Right lobe of liver (tissue), 6 donors: ENCODE measurements at regions not wholly inside any gene's neighbourhood (a gene's known extent, or its start where the extent isn't known, plus 50 kb on each side); places are given as distances from the start of the nearest gene placed in this dataset.

Experiments
- ATAC-seq, 4 donors: fragments of 200-7000 bp; cut with Tn5 transposase; one replicate each; pipeline ENCODE4 v1.9.1; 2020; ENCODE audit warnings: mild to moderate bottlenecking in 4 of 4, moderate library complexity in 4 of 4
- DNase-seq, 3 donors: peaks; one replicate each; pipeline ENCODE4 v3.0.0-alpha.2; 2020
- H3K27ac ChIP-seq, 3 donors: fragments of 200-600 bp; one replicate each; pipeline ENCODE4 v1.8.0; 2022
- H3K27me3 ChIP-seq, 2 donors: fragments of 200-600 bp; one replicate each; pipeline ENCODE4 v1.8.0; 2022
- H3K36me3 ChIP-seq, 4 donors: fragments of 200-600 bp; sonication (generic) in 1 of 4; one replicate each; pipeline versions ENCODE4 v1.5.1 to v1.8.0; 2017 to 2022; ENCODE audit warnings: control low read depth in 1 of 4
- H3K4me1 ChIP-seq, 4 donors: fragments of 200-600 bp; sonication (generic) in 1 of 4; one replicate each; pipeline versions ENCODE4 v1.5.1 to v1.8.0; 2017 to 2022; ENCODE audit warnings: control low read depth in 1 of 4
- H3K4me3 ChIP-seq, 3 donors: fragments of 200-600 bp; one replicate each; pipeline ENCODE4 v1.8.0; 2022
- H3K9me3 ChIP-seq, 4 donors: fragments of 200-600 bp; sonication (generic) in 1 of 4; one replicate each; pipeline versions ENCODE4 v1.5.1 to v1.8.0; 2017 to 2022; ENCODE audit warnings: control low read depth in 1 of 4
- CTCF ChIP-seq, 4 donors: fragments of 200-600 bp in 3 of 4; fragments of 450-650 bp in 1 of 4; IDR thresholded peaks; one replicate each; pipeline versions ENCODE4 v1.5.1 to v1.8.0; 2016 to 2022; ENCODE audit warnings: antibody characterized with exemption in 4 of 4, mild to moderate bottlenecking in 2 of 4
- POLR2A ChIP-seq: fragments of 450-650 bp; IDR thresholded peaks from one replicate; pipeline ENCODE4 v1.6.1; 2017; ENCODE audit warnings: antibody characterized with exemption, mild to moderate bottlenecking
- WGBS: methylation state at CpG from one replicate; pipeline ENCODE4 v1.1.6; 2018; ENCODE audit warnings: low coverage, low lambda C conversion rate; ENCODE audit not compliant: insufficient coverage; ENCODE audit errors: missing lambda C conversion rate; 5-methylcytosine and 5-hydroxymethylcytosine counted together
- intact Hi-C, 2 donors: fragments of 100-400 bp; cut with DNase I; formaldehyde crosslinking; loops; one replicate each; pipeline versions ENCODE4 v1.11.2 to v1.14.1; 2022
- donor health status: DM: no; HTN: yes; CAD: no.
- donor health status: DM: no; HTN: no; CAD: no.
- donor health status: DM: no; HTN: no; CAD: no.
- donor health status: DM: no; HTN: yes; CAD: no.
- donor health status: DM: no; HTN: yes; CAD: no.

- TF ChIP-seq POLR2A: no peak
- TF ChIP-seq CTCF (IDR thresholded peaks at IDR 0.05): no peak
- H3K27me3 ChIP-seq: no peaks in the 10 kb centered on the region
- no peaks in the 10 kb centered on the region for H3K36me3 ChIP-seq
- DNase-seq (no peak), ATAC-seq (no peak)
- 50% methylated on average over 1 of the region's 1 CpG for WGBS
- no peak overlapping the region for H3K4me3 ChIP-seq
- H3K4me1 ChIP-seq: no peaks in the 10 kb centered on the region
- H3K9me3 ChIP-seq: no peaks in the 10 kb centered on the region
- intact Hi-C loops: no loop called here
- no peak overlapping the region for H3K27ac ChIP-seq
Observed at GRCh38 chr13:47327861-47328260, 431.0 kb upstream of the HTR2A start.

GRCh38 chr13:47326061-47326460, 429.2 kb upstream of the HTR2A start:
- H3K36me3 ChIP-seq: no peaks in the 10 kb centered on the region
- 43% methylated on average over 2 of the region's 2 CpGs for WGBS

GRCh38 chr13:47317356-47317755, 420.5 kb upstream of the HTR2A start:
- H3K4me3 ChIP-seq: no peak overlapping the region
- intact Hi-C loops: no loop called here
- H3K36me3 ChIP-seq: no peaks in the 10 kb centered on the region
- ATAC-seq (no peak), DNase-seq (no peak)
- no peak for TF ChIP-seq POLR2A
- H3K9me3 ChIP-seq: no peaks in the 10 kb centered on the region
- WGBS: 39% methylated on average over 3 of the region's 3 CpGs
- no peak overlapping the region for H3K27ac ChIP-seq
- H3K27me3 ChIP-seq: no peaks in the 10 kb centered on the region
- no peaks in the 10 kb centered on the region for H3K4me1 ChIP-seq

More at GRCh38 chr13:47326061-47326460, 429.2 kb upstream of the HTR2A start:
- H3K4me3 ChIP-seq: no peak overlapping the region
- intact Hi-C loops: no loop called here
- no peaks in the 10 kb centered on the region for H3K4me1 ChIP-seq
- H3K9me3 ChIP-seq: no peaks in the 10 kb centered on the region
- DNase-seq (no peak), ATAC-seq (no peak)
- H3K27ac ChIP-seq: no peak overlapping the region
- no peaks in the 10 kb centered on the region for H3K27me3 ChIP-seq
- TF ChIP-seq CTCF (IDR thresholded peaks at IDR 0.05) (no peak), POLR2A (no peak)

GRCh38 chr13:47310401-47310800, 413.5 kb upstream of the HTR2A start:
- H3K27ac ChIP-seq: no peak overlapping the region
- H3K4me3 ChIP-seq: no peak overlapping the region
- TF ChIP-seq CTCF (IDR thresholded peaks at IDR 0.05): no peak
- no peak for TF ChIP-seq POLR2A
- no CpG with 5 or more reads among the region's 1 CpG for WGBS
- no peaks in the 10 kb centered on the region for H3K36me3 ChIP-seq
- no peaks in the 10 kb centered on the region for H3K4me1 ChIP-seq
- intact Hi-C loops: no loop called here
- no peaks in the 10 kb centered on the region for H3K9me3 ChIP-seq
- H3K27me3 ChIP-seq: no peaks in the 10 kb centered on the region
- ATAC-seq (no peak), DNase-seq (no peak)

GRCh38 chr13:47306991-47307390, 410.1 kb upstream of the HTR2A start:
- DNase-seq: no peak
- H3K36me3 ChIP-seq: no peaks in the 10 kb centered on the region
- ATAC-seq: no peak
- H3K4me1 ChIP-seq: no peaks in the 10 kb centered on the region
- TF ChIP-seq CTCF (IDR thresholded peaks at IDR 0.05): no peak
- TF ChIP-seq POLR2A: no peak
- no peaks in the 10 kb centered on the region for H3K27me3 ChIP-seq
- H3K27ac ChIP-seq: no peak overlapping the region
- no peaks in the 10 kb centered on the region for H3K9me3 ChIP-seq
- no peak overlapping the region for H3K4me3 ChIP-seq
- intact Hi-C loops: no loop called here
